ENCODE measurements at regions not wholly inside any gene's neighbourhood (a gene's known extent, or its start where the extent isn't known, plus 50 kb on each side); places are given as distances from the start of the nearest gene placed in this dataset.

DNA sequence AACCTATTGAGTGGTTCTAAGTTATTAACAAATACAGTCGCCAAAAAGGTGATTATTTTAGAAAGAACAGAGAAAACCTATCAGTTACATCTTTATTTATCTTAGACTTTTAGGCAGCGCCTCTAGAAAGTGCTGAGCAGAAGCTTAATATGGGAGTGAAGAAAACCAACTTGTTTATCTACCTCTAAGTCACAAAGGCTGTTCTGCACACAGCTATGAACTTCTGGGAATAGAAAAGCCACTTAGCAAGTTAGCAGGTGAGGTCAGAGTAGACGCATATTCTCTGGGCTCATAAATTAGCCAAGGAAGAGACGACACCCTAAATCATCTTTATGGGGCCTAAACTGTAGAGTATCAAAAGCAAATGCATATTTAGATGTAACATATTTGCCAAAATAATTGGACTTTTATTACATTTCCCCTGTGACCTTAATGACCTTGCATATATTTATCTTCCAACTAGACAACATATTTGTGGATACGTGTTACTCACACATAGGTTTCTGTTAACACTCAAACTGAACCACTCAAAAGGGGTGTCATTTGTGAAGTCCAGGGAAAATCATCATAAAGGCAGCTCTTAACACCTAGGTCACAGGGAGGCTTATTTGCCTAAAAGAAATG lies 267.1 kb downstream of the ADGB start:
- in situ Hi-C loops (cut with HindIII; ENCODE audit: low sequenced_read_pairs), result no loop called here

DNA sequence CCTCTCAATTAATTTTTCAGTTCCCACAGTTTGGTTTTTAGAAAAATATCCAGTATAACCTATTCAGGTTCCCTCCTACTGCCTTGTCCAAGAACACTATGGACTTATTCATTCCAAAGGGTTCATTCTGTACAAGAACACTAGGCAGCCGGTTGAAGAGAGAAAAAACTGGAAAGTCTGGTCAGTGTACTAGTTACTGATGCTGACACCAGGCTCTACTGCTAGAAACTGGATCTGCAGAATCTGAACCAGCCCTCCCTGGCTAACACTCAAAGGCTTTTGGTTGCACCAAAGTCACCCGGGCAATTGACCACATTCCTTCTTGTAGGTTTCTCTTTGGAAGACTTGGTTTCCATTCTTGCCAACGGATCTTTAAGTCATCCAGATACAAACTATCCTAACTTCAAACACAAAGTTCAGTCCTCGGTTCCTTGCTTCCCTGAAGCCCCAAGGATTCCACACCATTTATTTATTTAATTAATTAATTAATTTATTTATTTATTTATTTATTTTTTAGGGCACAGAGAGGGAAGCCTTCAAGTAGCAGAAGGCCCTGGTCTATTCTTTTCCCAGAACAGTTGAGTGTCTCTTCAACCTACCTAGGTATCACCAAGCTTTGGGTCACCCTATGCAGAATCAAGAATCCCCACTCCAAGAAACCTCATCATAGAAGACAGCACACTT lies 268.1 kb downstream of the ADGB start:
- in situ Hi-C loops (cut with HindIII; ENCODE audit: low sequenced_read_pairs), result no loop called here

DNA sequence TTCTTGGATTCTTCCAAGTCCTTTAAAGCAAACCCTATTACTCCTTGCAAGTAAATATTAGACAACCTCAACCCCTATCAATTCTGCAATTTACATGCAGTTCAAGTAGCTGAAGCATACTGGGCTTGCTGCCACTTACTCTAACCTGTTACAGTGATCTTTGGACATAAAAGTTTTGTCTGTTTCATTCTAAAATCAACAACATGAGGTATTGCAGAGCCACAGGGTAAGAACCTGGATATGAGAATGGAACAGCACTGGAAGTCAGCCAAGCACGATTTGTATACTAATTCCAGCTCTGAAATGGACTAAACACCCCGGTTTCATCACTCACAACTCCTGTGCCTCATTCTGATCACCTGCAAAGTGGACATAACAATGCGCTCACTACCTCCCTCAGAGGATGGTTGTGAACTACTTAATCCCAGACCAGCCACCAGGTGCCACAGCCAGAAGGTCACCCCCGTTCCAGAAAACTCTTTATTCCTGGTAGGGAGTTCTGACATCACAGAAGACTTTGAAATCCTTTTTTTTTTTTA lies 270.0 kb downstream of the ADGB start:
- in situ Hi-C loops (cut with HindIII; ENCODE audit: low sequenced_read_pairs), result no loop called here

GRCh38 chr6:146870760-146871159 lies 272.0 kb downstream of the ADGB start:
- in situ Hi-C loops (cut with HindIII; ENCODE audit: low sequenced_read_pairs), result no loop called here

GRCh38 chr6:146871611-146872425 lies 273.0 kb downstream of the ADGB start:
- in situ Hi-C loops (cut with HindIII; ENCODE audit: low sequenced_read_pairs), result no loop called here

DNA sequence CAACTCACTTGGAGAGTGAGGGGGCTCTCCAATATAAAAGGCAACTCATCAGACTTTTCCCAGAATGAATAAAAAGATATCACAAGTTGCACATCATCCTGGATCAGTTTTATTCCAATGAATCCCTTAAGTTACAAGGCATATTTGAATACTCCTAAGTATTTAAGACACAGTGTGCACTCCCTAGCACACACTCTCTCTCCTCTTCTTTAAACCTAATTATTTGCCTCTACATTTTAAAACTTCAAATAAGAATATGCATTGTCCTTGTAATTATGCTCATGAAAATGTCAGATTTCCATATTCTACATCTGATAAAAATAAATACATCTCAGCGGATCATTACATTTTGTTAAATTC lies 273.6 kb downstream of the ADGB start:
- in situ Hi-C loops (cut with HindIII; ENCODE audit: low sequenced_read_pairs), result no loop called here

GRCh38 chr6:146874278-146875018 lies 275.7 kb downstream of the ADGB start:
- in situ Hi-C loops (cut with HindIII; ENCODE audit: low sequenced_read_pairs), result no loop called here

DNA sequence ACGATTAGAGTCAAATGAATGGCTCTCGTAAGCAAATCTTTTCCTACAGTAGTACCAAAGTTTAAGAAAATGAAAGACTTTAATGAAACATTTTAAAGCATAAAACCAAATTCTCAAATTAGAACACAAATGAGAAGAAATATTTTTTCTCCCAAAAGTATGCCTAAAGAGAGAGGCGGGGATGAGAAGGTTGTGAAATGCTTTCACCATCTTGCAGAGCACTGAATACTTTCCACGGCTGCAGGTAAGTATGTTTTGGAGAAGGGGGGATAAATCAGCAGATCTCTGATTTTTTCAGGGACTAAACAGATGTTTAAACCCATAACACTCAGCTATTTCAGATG lies 277.1 kb downstream of the ADGB start:
- in situ Hi-C loops (cut with HindIII; ENCODE audit: low sequenced_read_pairs), result no loop called here

- in situ Hi-C loops (cut with HindIII; ENCODE audit: low sequenced_read_pairs), result no loop called here
Observed at GRCh38 chr6:146876271-146877151, 277.7 kb downstream of the ADGB start.

- in situ Hi-C loops (cut with HindIII; ENCODE audit: low sequenced_read_pairs), result no loop called here
Observed at GRCh38 chr6:146878168-146878951, 279.6 kb downstream of the ADGB start.

- in situ Hi-C loops (cut with HindIII; ENCODE audit: low sequenced_read_pairs), result no loop called here
Observed at GRCh38 chr6:146878952-146879340, 280.2 kb downstream of the ADGB start.

DNA sequence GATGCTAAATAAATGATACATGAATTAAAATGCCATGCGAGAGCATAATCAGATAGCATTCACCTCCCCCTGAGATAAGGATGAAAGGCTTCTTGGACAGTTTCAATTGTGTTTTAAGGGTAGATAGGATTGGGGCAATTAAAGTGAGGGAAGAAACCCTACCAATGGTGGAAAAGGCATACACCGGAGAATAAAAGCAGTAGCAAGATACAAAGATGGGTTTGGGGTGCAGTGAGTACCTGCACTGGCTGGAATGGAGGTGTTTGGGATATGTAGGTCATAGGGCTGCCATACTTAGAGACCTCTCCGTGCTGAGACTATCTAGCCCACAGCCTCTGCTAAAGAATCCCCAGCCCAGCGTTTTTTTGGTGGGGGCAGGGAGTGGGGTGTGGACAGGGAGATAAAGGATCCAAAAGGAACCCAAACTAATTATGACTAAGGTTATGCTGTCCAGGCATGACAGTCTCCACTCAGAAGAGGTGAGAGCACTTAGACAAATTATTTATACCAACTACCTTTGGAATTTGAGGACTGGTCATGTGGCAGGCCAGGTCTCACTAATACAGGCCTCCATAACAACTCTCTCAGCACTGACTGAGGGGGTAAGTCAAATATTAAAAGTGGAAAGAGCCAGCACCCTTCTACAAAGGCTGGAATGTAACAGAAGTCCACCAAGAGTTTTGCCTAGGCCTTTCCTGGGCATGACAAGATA lies 280.8 kb downstream of the ADGB start:
- in situ Hi-C loops (cut with HindIII; ENCODE audit: low sequenced_read_pairs), result no loop called here

GRCh38 chr6:146881228-146882181 lies 282.7 kb downstream of the ADGB start:
- in situ Hi-C loops (cut with HindIII; ENCODE audit: low sequenced_read_pairs), result no loop called here

DNA sequence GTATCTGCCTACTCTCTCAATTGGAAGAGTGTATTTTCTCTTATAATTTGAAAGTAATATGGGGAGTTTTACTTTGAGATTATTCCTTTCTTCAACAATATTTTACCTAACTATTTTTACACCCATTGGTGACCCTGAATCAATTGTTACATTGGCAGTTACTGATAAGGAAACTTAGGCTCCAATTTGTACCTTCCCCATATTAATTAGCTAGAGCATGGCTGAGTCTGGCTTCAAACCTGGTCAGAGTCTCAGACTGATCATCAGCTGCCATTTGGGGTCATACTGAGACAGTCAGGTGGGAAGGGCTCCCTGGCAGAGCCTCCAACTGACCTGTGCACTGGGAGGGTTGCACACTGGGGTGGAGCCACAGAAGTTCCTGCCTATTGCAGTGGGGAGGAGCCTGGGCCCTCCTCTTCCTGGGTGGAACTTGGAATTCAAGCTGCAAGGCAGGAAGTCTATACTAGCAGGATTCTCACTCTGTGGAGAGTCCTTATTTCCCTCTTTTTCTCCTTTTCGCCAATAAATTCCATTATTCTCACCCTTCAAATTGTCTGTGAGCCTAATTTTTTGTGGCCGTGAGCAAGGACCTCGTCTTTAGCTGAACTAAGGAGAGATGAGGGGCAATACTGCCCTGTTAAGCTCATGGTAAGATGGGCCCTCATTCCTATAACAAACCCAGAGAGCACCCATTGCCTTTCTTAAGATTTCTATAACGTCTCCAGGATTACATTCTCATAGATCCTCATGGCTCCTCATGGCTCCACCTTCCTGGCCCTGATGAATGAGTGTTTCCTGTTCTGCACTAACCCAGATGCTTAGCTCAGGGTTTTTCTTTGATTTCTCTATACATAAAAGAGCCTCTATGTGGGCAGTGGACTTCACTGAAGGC lies 285.1 kb downstream of the ADGB start:
- in situ Hi-C loops (cut with HindIII; ENCODE audit: low sequenced_read_pairs), result no loop called here

DNA sequence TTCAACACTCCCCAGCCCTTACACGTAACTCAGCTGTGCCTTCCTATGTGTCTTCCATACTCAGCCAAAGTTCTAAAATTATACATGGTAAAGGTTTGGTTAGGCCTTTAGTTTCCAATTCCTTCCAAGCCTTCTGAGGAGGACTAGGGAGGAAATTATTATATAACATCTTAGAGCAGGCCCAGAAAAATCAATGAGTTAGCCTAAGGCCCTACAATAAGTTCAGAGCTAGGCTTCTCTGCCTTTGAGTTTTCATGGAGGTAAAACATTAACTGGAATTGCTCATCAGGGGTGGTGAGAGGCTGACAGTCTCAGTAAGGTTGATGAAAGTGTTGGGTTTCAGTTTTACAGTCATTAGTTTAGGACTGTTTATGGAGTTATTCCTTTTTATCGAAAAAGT lies 286.0 kb downstream of the ADGB start:
- in situ Hi-C loops (cut with HindIII; ENCODE audit: low sequenced_read_pairs), result no loop called here

- in situ Hi-C loops (cut with HindIII; ENCODE audit: low sequenced_read_pairs), result no loop called here
Observed at GRCh38 chr6:146885708-146886457, 287.1 kb downstream of the ADGB start.
